ENCODE measurements at regions not wholly inside any gene's neighbourhood (a gene's known extent, or its start where the extent isn't known, plus 50 kb on each side); places are given as distances from the start of the nearest gene placed in this dataset.

GRCh38 chr10:100651916-100652315, 93.5 kb upstream of the PAX2 start:
- no peak for TF ChIP-seq CTCF (conservative IDR thresholded peaks at IDR 0.05; ENCODE audit: low read length)
- TF ChIP-seq EZH2phosphoT487 (IDR thresholded peaks at IDR 0.05; ENCODE audit: borderline replicate concordance, low read depth, low read length): no peak

All from OCI-LY7 (cell line).